K562 (cell line): ENCODE measurements at regions not wholly inside any gene's neighbourhood (a gene's known extent, or its start where the extent isn't known, plus 50 kb on each side); places are given as distances from the start of the nearest gene placed in this dataset.

Experiments
- ATAC-seq: fragments of 200-7000 bp; cut with Tn5 transposase; 3 replicates; pipeline ENCODE4 v1.9.1; 2020; ENCODE audit warnings: moderate library complexity
- BruUV-seq: library from RNA; stranded (reverse); fragments of 400-500 nt; replicated peaks from 2 replicates; lab custom pipeline; 2021; lab: Mats Ljungman, UMichigan
- CTCF ChIA-PET: fragments of 300-600 bp; formaldehyde crosslinking; extraction: SDS; loops from one replicate; lab custom pipeline; 2021; ENCODE audit warnings: low intra/inter-chr PET ratio; lab: Yijun Ruan, JAX
- POLR2A ChIA-PET: fragments of 300-600, 350-650 bp; sonication (Branson Sonifier 250); formaldehyde crosslinking; extraction: SDS; loops from one replicate; lab custom pipeline; 2021; ENCODE audit warnings: antibody characterized with exemption, inconsistent platforms; lab: Yijun Ruan, JAX
- DNase-seq, 4 experiments: peaks; one replicate each; pipeline versions ENCODE4 v3.0.0 to v3.0.0-alpha.2; 2011 to 2018; ENCODE audit warnings: low spot score in 3 of 4, mixed read lengths in 3 of 4; ENCODE audit errors: extremely low read depth in 1 of 4
- FAIRE-seq: peaks from 2 replicates; lab custom pipeline; 2011; peaks lifted over from hg19 to GRCh38; lab: Jason Lieb, UNC
- H2AFZ ChIP-seq: 2 replicates; pipeline ENCODE4 v1.6.0; 2011; ENCODE audit warnings: low read depth, low read length, control low read depth, inconsistent platforms
- H3K27ac ChIP-seq: fragments of 200-600 bp; 3 replicates; pipeline ENCODE4 v1.8.0; 2011; ENCODE audit warnings: low read depth, mild to moderate bottlenecking, control low read depth, inconsistent platforms, low read length, moderate library complexity, mixed read lengths; ENCODE audit errors: extremely low read depth
- H3K27me3 ChIP-seq, 2 experiments: fragments of 300-600 bp in 1 of 2; 2 replicates in 1 of 2; 3 replicates in 1 of 2; pipeline versions ENCODE4 v1.6.0 to v1.8.0; 2011; ENCODE audit warnings: inconsistent platforms in 2 of 2, low read length in 2 of 2, mild to moderate bottlenecking in 1 of 2, mixed read lengths in 1 of 2, moderate library complexity in 1 of 2; ENCODE audit not compliant: control insufficient read depth in 2 of 2, insufficient read depth in 2 of 2
- H3K36me3 ChIP-seq: fragments of 300-600 bp; 3 replicates; pipeline ENCODE4 v1.8.0; 2011; ENCODE audit warnings: mild to moderate bottlenecking, low read length, inconsistent platforms; ENCODE audit not compliant: control insufficient read depth, insufficient read depth
- H3K4me1 ChIP-seq, 2 experiments: fragments of 200-600 bp in 1 of 2; replicated peaks in 1 of 2; 2 replicates in 1 of 2; 3 replicates in 1 of 2; pipeline versions ENCODE4 v1.5.1 to v1.8.0; 2011; ENCODE audit warnings: inconsistent platforms in 2 of 2, low read length in 2 of 2, mild to moderate bottlenecking in 1 of 2, mixed read lengths in 1 of 2, moderate library complexity in 1 of 2; ENCODE audit not compliant: control insufficient read depth in 2 of 2, insufficient read depth in 2 of 2
- H3K4me2 ChIP-seq: 2 replicates; pipeline ENCODE4 v1.6.1; 2011; ENCODE audit warnings: low read length, control low read depth, inconsistent platforms, mixed read lengths; ENCODE audit not compliant: insufficient read depth
- H3K4me3 ChIP-seq: fragments of 200-600 bp; sonication (generic), shearing (Covaris generic); 2 replicates; pipeline ENCODE4 v1.5.1; 2016; ENCODE audit warnings: control low read depth, inconsistent platforms
- H3K79me2 ChIP-seq: fragments of 200-600 bp; 3 replicates; pipeline ENCODE4 v1.8.0; 2011; ENCODE audit warnings: low read length, inconsistent platforms; ENCODE audit not compliant: control insufficient read depth, insufficient read depth
- H3K9ac ChIP-seq, 2 experiments: 2 replicates each; pipeline versions ENCODE4 v1.6.0 to v1.6.1; 2011; ENCODE audit warnings: low read depth in 2 of 2, low read length in 2 of 2, control low read depth in 1 of 2, inconsistent platforms in 1 of 2, mild to moderate bottlenecking in 1 of 2, mixed read lengths in 1 of 2; ENCODE audit not compliant: insufficient read depth in 1 of 2
- H3K9me1 ChIP-seq: one replicate; pipeline ENCODE4 v1.6.0; 2011; ENCODE audit warnings: inconsistent platforms, mild to moderate bottlenecking, low read length, moderate library complexity; ENCODE audit not compliant: control insufficient read depth, insufficient read depth
- H3K9me3 ChIP-seq: replicated peaks from 2 replicates; pipeline ENCODE4 v1.5.1; 2011; ENCODE audit warnings: low read depth, low read length, inconsistent platforms; ENCODE audit not compliant: control insufficient read depth, insufficient read depth
- H4K20me1 ChIP-seq: replicated peaks from 2 replicates; pipeline ENCODE4 v1.6.1; 2011; ENCODE audit warnings: low read length, inconsistent platforms, mixed read lengths; ENCODE audit not compliant: control insufficient read depth, insufficient read depth
- MEIS2 ChIP-seq: fragments of 450-650 bp; IDR thresholded peaks from 2 replicates; pipeline ENCODE4 v1.6.1; 2014; ENCODE audit warnings: mild to moderate bottlenecking; ENCODE audit not compliant: partially characterized antibody
- RNF2 ChIP-seq: sonication (generic); IDR thresholded peaks from 2 replicates; pipeline ENCODE4 v1.6.1; 2016
- in situ Hi-C: fragments of 300-500 bp; cut with MboI; formaldehyde crosslinking; loops from 4 replicates; pipeline ENCODE4 v1.15.0; 2018; ENCODE audit warnings: inconsistent platforms, mixed read lengths
- intact Hi-C: fragments of 100-400 bp; cut with micrococcal nuclease; formaldehyde crosslinking; loops from 2 replicates; pipeline ENCODE4 v1.14.2; 2022
- TF ChIP-seq, protein P1 (sequence below), 2 experiments: IDR thresholded peaks in 1 of 2; conservative IDR thresholded peaks in 1 of 2; 2 replicates each; pipeline ENCODE4 v1.6.1; 2016; ENCODE audit warnings: low read depth in 2 of 2, mild to moderate bottlenecking in 1 of 2, missing compliant biosample characterization in 1 of 2, missing genetic modification characterization in 1 of 2, moderate library complexity in 1 of 2
- TF ChIP-seq, protein P2 (sequence below): fragments of 450-650 bp; IDR thresholded peaks from 2 replicates; pipeline ENCODE4 v1.6.1; 2016

DNA sequence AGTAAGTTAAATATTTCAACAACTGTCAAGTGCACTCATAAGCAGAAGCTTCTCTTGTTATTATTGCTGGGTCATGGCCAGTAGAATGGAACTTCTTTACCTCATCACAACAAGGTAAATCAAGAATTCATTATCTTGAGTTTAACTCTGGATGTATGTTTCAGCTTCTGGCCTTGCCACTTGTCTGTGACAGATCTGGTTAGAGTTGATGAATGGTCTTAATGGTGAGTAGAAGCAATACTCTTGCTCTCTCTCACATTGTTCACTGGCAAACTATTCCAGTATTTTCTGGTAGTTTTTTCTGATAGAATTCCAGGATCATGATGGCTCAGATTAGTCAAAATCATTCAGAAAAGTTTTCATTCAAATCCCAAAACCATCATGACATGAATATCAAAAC, 51.3 kb upstream of the NR4A2 start:
- POLR2A ChIA-PET: interaction anchor here (0.8 kb wide), 1 partner anchor 16 kb away, joined by 5 read pairs; no protein-coding TSS in a partner anchor
- Histone ChIP-seq H3K4me2 (no peak overlapping the region), H3K79me2 (no peaks in the 10 kb centered on the region), H3K9me3 (no peaks in the 10 kb centered on the region), H4K20me1 (no peaks in the 10 kb centered on the region), H3K36me3 (no peaks in the 10 kb centered on the region), H3K9me1 (no peaks in the 10 kb centered on the region), H3K4me1 (peaks cover 0 to 17% of the 10 kb centered on the region in 2 experiments; a peak in 3 of 5 replicates), H3K27ac (no peak overlapping the region), H3K27me3 (no peaks in the 10 kb centered on the region), H2AFZ (no peak overlapping the region), H3K9ac (no peak overlapping the region), H3K4me3 (no peak overlapping the region)
- in situ Hi-C loops: no loop called here
- ATAC-seq (no peak), DNase-seq (no peak), FAIRE-seq (no peak)
- BruUV-seq: no TSS peak
- intact Hi-C loops: loop anchor here (2.0 kb wide), 1 partner anchor 41 kb away; no protein-coding TSS in a partner anchor
- CTCF ChIA-PET: no interaction called here
- TF ChIP-seq, protein P1, sequence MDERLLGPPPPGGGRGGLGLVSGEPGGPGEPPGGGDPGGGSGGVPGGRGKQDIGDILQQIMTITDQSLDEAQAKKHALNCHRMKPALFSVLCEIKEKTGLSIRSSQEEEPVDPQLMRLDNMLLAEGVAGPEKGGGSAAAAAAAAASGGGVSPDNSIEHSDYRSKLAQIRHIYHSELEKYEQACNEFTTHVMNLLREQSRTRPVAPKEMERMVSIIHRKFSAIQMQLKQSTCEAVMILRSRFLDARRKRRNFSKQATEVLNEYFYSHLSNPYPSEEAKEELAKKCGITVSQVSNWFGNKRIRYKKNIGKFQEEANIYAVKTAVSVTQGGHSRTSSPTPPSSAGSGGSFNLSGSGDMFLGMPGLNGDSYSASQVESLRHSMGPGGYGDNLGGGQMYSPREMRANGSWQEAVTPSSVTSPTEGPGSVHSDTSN (CRISPR knock-in tag; IDR thresholded peaks at IDR 0.05; ENCODE audit: low read depth): no peak
- TF ChIP-seq, protein P1 (tag; conservative IDR thresholded peaks at IDR 0.05; ENCODE audit: low read depth): peak; percentile 81
- TF ChIP-seq RNF2 (no peak), MEIS2 (peak; percentile 81)
- TF ChIP-seq, protein P2, sequence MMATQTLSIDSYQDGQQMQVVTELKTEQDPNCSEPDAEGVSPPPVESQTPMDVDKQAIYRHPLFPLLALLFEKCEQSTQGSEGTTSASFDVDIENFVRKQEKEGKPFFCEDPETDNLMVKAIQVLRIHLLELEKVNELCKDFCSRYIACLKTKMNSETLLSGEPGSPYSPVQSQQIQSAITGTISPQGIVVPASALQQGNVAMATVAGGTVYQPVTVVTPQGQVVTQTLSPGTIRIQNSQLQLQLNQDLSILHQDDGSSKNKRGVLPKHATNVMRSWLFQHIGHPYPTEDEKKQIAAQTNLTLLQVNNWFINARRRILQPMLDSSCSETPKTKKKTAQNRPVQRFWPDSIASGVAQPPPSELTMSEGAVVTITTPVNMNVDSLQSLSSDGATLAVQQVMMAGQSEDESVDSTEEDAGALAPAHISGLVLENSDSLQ: peak; percentile 55
- TF ChIP-seq, all 486 proteins: peak for 3
